ENCODE measurements at regions not wholly inside any gene's neighbourhood (a gene's known extent, or its start where the extent isn't known, plus 50 kb on each side); places are given as distances from the start of the nearest gene placed in this dataset.
A peak's percentile ranks its signal among the peaks of the same experiment; 100 is the strongest.

GRCh38 chr1:233530665-233531386, 83.1 kb upstream of the KCNK1 start:
- Histone ChIP-seq H3K4me1 (no peaks in the 10 kb centered on the region), H3K4me3 (no peak overlapping the region), H3K36me3 (no peaks in the 10 kb centered on the region), H3K27me3 (no peaks in the 10 kb centered on the region), H3K9me3 (no peaks in the 10 kb centered on the region), H3K27ac (no peak overlapping the region)
- intact Hi-C loops (cut with DNase I): no loop called here
- no peak for ATAC-seq
- DNase-seq: no peak
- TF ChIP-seq CTCF (IDR thresholded peaks at IDR 0.05): no peak

- H3K36me3 ChIP-seq: no peaks in the 10 kb centered on the region
- H3K4me3 ChIP-seq: no peak overlapping the region
- intact Hi-C loops (cut with DNase I): loop anchor here (10.0 kb wide), 1 partner anchor 344 kb away; no protein-coding TSS in a partner anchor
- no peak overlapping the region for H3K27ac ChIP-seq
- no peak for TF ChIP-seq CTCF (IDR thresholded peaks at IDR 0.05)
- no peak for DNase-seq
- no peaks in the 10 kb centered on the region for H3K4me1 ChIP-seq
- no peaks in the 10 kb centered on the region for H3K27me3 ChIP-seq
- no peak for ATAC-seq
- no peaks in the 10 kb centered on the region for H3K9me3 ChIP-seq
Measured at GRCh38 chr1:233540816-233541215, 73.1 kb upstream of the KCNK1 start.

GRCh38 chr1:233543338-233544255, 70.3 kb upstream of the KCNK1 start:
- DNase-seq: no peak
- H3K36me3 ChIP-seq: no peaks in the 10 kb centered on the region
- no peaks in the 10 kb centered on the region for H3K27me3 ChIP-seq
- intact Hi-C loops (cut with DNase I): loop anchor here (10.0 kb wide), 1 partner anchor 341 kb away; no protein-coding TSS in a partner anchor
- H3K27ac ChIP-seq: no peak overlapping the region
- TF ChIP-seq CTCF (IDR thresholded peaks at IDR 0.05): no peak
- no peaks in the 10 kb centered on the region for H3K4me1 ChIP-seq
- H3K9me3 ChIP-seq: no peaks in the 10 kb centered on the region
- H3K4me3 ChIP-seq: no peak overlapping the region
- ATAC-seq: peak; percentile 36

- no peak for TF ChIP-seq CTCF (IDR thresholded peaks at IDR 0.05)
- H3K4me3 ChIP-seq: no peak overlapping the region
- ATAC-seq: no peak
- H3K4me1 ChIP-seq: no peaks in the 10 kb centered on the region
- DNase-seq: no peak
- no peaks in the 10 kb centered on the region for H3K9me3 ChIP-seq
- intact Hi-C loops (cut with DNase I): loop anchor here (10.0 kb wide), 1 partner anchor 340 kb away; no protein-coding TSS in a partner anchor
- H3K36me3 ChIP-seq: no peaks in the 10 kb centered on the region
- no peak overlapping the region for H3K27ac ChIP-seq
- H3K27me3 ChIP-seq: no peaks in the 10 kb centered on the region
Measured at GRCh38 chr1:233544304-233544703, 69.6 kb upstream of the KCNK1 start.

GRCh38 chr1:233547726-233548125, 66.2 kb upstream of the KCNK1 start:
- Histone ChIP-seq H3K4me3 (no peak overlapping the region), H3K27ac (no peak overlapping the region), H3K4me1 (no peaks in the 10 kb centered on the region), H3K36me3 (no peaks in the 10 kb centered on the region), H3K27me3 (no peaks in the 10 kb centered on the region), H3K9me3 (no peaks in the 10 kb centered on the region)
- DNase-seq (no peak), ATAC-seq (no peak)
- intact Hi-C loops (cut with DNase I): loop anchor here (10.0 kb wide), 1 partner anchor 337 kb away; no protein-coding TSS in a partner anchor
- TF ChIP-seq CTCF (IDR thresholded peaks at IDR 0.05): no peak

Data from upper lobe of right lung (tissue), 1 donor.